ENCODE measurements at regions not wholly inside any gene's neighbourhood (a gene's known extent, or its start where the extent isn't known, plus 50 kb on each side); places are given as distances from the start of the nearest gene placed in this dataset.
A peak's percentile ranks its signal among the peaks of the same experiment; 100 is the strongest.

GRCh38 chr15:98286831-98287230 lies 326.3 kb downstream of the ARRDC4 start:
- H3K4me3 ChIP-seq = no peak overlapping the region

GRCh38 chr15:98288091-98288590 lies 327.6 kb downstream of the ARRDC4 start:
- no peaks in the 10 kb centered on the region for H3K9me3 ChIP-seq
- ATAC-seq = no peak
- H3K4me1 ChIP-seq = no peaks in the 10 kb centered on the region
- no peaks in the 10 kb centered on the region for H3K36me3 ChIP-seq
- intact Hi-C loops (cut with DNase I) = no loop called here
- no peak for TF ChIP-seq CTCF (IDR thresholded peaks at IDR 0.05)
- no peak overlapping the region for H3K27ac ChIP-seq
- H3K4me3 ChIP-seq = no peak overlapping the region
- no peak for DNase-seq
- FAIRE-seq = no peak
- H3K27me3 ChIP-seq = peaks cover 0 to 15% (median 0%) of the 10 kb centered on the region in 4 donors
- 70 to 73% methylated on average over 11 of the region's 11 CpGs for WGBS, 2 donors

More at GRCh38 chr15:98286831-98287230, 326.3 kb downstream of the ARRDC4 start:
- H3K36me3 ChIP-seq = no peaks in the 10 kb centered on the region
- FAIRE-seq = no peak
- 71 to 81% methylated on average over 3 of the region's 3 CpGs for WGBS, 2 donors
- DNase-seq = no peak
- peaks cover 0 to 5% (median 0%) of the 10 kb centered on the region in 4 donors for H3K27me3 ChIP-seq
- H3K27ac ChIP-seq = no peak overlapping the region
- H3K4me1 ChIP-seq = no peaks in the 10 kb centered on the region
- intact Hi-C loops (cut with DNase I) = no loop called here
- no peak for ATAC-seq
- H3K9me3 ChIP-seq = no peaks in the 10 kb centered on the region
- no peak for TF ChIP-seq CTCF (IDR thresholded peaks at IDR 0.05)

GRCh38 chr15:98289747-98290146 lies 329.2 kb downstream of the ARRDC4 start:
- no peak for ATAC-seq
- 40 to 43% methylated on average over 3 of the region's 3 CpGs for WGBS, 2 donors
- no peak overlapping the region for H3K27ac ChIP-seq
- no peak for DNase-seq
- H3K9me3 ChIP-seq = no peaks in the 10 kb centered on the region
- peaks cover 0 to 15% (median 0%) of the 10 kb centered on the region in 4 donors for H3K27me3 ChIP-seq
- TF ChIP-seq CTCF (IDR thresholded peaks at IDR 0.05) = no peak
- intact Hi-C loops (cut with DNase I) = loop anchor here in 2 of 3 donors (10.0 kb wide), 1 partner anchor 385 kb away; no protein-coding TSS in a partner anchor
- H3K4me3 ChIP-seq = no peak overlapping the region
- no peaks in the 10 kb centered on the region for H3K4me1 ChIP-seq
- H3K36me3 ChIP-seq = no peaks in the 10 kb centered on the region
- no peak for FAIRE-seq

- FAIRE-seq = no peak
- peaks cover 0 to 15% (median 0%) of the 10 kb centered on the region in 4 donors for H3K27me3 ChIP-seq
- intact Hi-C loops (cut with DNase I) = loop anchor here in 2 of 3 donors (10.0 kb wide), 1 partner anchor 388 kb away; no protein-coding TSS in a partner anchor
Observed at GRCh38 chr15:98292442-98293240, 332.1 kb downstream of the ARRDC4 start.

More at GRCh38 chr15:98292442-98293240, 332.1 kb downstream of the ARRDC4 start:
- peak; percentile 21 to 62 (median 48) for TF ChIP-seq CTCF (IDR thresholded peaks at IDR 0.05)
- H3K27ac ChIP-seq = no peak overlapping the region
- H3K4me3 ChIP-seq = no peak overlapping the region
- H3K4me1 ChIP-seq = no peaks in the 10 kb centered on the region
- peak; percentile 61 to 92 (median 70) for ATAC-seq
- no peaks in the 10 kb centered on the region for H3K9me3 ChIP-seq
- 2 to 3% methylated on average over 43 to 46 of the region's 46 CpGs for WGBS, 2 donors
- DNase-seq = peak in 5 of 6 donors; percentile 41 to 85 (median 45)
- no peaks in the 10 kb centered on the region for H3K36me3 ChIP-seq
